HG02678 (cell line): ENCODE measurements at regions not wholly inside any gene's neighbourhood (a gene's known extent, or its start where the extent isn't known, plus 50 kb on each side); places are given as distances from the start of the nearest gene placed in this dataset.

ENCODE experiments used
- ATAC-seq: cut with Tn5 transposase; IDR thresholded peaks from one replicate; pipeline ENCODE4 v1.9.1; 2021; ENCODE audit warnings: mild to moderate bottlenecking, moderate library complexity; ENCODE audit not compliant: unreplicated experiment

- ATAC-seq: no peak
Observed at GRCh38 chr9:14471041-14471440, 157.1 kb upstream of the NFIB start.

DNA sequence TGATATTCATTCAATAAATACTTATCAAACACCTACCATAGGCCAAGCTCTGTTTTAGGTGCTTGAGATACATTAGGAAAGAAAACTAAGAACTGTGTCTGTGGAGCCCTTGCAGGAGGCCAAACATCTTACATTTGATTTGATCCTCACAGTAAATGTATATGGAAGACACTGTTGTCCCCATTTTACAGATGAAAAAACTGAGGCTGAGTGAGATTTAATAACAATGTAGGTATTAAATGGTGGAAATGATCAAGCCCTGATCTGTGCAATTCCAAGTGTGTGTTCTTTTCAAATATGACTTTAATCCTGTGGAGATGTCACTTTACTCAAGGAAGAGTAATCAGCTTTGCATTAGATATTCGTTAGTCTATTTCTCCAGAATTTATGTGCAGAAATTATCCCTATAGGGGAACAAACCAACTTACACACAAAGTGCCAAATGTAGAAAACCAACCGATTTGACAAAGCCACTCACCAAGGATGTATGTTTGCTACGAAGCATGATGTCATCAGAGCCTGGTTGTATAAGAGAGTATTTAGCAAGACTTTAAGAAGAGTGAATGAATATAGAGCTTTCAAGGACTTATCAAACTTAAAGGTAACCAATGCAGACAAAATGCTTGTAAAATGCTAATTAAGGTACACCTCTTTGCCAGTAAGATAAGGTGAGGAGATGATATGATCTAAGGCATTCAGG, 153.9 kb upstream of the NFIB start:
- no peak for ATAC-seq

- no peak for ATAC-seq
Observed at GRCh38 chr9:14466828-14467227, 152.9 kb upstream of the NFIB start.

GRCh38 chr9:14466429-14466818, 152.5 kb upstream of the NFIB start:
- ATAC-seq: no peak

GRCh38 chr9:14462950-14463349, 149.0 kb upstream of the NFIB start:
- ATAC-seq: no peak

DNA sequence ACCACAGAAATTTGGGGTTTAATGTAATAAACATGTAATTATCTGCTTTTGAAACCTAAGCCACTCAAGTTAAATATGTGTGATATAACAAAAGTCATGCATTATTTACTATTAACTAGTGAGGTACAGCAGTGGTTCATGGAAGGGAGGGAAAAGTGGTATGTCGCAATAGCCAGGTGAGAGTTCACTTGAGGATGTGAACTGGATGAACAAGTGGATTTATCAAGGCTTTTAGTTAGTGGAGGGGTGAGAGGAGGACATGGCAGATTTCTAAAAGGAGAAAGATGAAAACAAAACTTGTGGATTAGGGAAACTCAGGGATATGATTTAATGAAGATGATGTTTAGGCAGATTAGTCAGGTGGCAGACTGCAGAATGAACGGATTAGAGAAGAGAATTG, 141.3 kb upstream of the NFIB start:
- ATAC-seq: no peak

GRCh38 chr9:14453286-14453685, 139.3 kb upstream of the NFIB start:
- no peak for ATAC-seq

- no peak for ATAC-seq
Observed at GRCh38 chr9:14452539-14452938, 138.6 kb upstream of the NFIB start.

DNA sequence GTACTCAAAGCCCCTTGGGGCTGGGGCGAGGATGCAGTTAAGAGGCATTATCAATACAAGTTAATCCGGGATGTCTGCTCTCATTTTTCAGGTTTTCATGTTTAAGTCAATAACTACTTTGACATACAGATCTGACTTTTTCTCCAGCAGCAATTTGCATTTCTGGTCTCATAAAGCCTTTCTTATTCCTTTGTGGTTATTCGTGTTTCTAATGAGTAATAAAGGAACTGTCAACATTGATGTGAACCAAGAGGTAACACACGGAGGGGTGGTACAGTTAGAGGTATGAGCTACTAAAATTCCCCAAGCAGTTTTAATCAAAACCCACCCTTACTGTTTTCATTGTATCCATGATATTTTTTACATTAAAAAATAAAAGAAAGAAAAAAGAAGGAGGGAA, 138.0 kb upstream of the NFIB start:
- peak; percentile 74 for ATAC-seq

DNA sequence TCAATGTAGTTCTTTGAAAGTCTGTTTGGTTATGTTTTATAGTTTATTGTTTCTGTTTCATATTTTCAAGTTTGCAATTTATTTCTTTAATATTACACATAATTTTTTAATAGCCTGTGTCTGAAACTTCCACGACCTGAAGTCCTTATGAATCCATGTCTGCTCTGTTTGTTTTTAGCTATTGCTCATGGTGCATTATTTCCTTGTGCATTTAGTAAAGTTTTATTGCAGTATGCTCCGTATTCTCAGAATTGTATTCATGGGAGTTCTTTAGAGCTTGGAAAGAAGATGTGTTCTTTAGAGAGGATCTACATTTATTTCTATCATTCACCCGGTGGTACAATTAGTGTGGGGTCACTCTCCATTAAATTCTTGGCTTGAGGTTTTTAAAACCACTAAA, 133.2 kb upstream of the NFIB start:
- no peak for ATAC-seq

DNA sequence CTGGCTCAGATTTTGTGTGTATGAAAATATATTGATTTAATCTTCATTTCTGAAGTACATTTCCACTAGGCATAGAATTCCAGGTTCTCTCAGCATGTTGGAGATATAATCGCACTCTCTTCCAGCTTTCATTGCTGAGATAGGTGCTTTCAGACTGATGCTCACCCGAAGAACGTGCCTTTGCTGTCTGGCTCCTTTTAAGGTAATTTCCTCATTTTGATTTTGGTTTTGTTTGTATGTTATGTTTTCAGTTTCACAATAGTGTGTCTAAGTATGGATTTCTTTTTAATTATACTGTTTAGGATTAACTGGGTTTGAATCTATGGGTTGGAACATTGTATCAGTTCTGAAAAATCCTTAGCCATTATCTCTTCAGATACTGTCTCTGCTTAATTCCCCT, 132.0 kb upstream of the NFIB start:
- no peak for ATAC-seq

DNA sequence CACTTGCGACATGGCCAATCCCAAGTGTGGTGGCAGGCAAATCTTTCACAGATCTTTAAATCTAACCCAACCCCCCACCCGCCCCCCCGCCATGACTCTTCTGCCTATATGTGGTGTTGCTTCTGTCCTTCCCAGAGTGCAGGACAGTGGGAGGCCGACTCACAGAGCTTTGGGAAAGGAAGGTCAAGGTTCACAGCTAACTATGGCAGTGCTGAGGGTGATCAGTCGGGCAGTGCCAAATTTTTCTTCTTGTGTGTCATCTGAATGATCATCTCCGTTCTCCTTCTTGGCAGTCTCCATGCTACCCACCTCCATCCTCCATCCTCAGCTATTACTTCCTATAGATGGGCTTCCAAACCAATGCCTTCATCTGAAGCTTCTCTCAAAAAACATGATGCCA, 129.0 kb upstream of the NFIB start:
- ATAC-seq: no peak

DNA sequence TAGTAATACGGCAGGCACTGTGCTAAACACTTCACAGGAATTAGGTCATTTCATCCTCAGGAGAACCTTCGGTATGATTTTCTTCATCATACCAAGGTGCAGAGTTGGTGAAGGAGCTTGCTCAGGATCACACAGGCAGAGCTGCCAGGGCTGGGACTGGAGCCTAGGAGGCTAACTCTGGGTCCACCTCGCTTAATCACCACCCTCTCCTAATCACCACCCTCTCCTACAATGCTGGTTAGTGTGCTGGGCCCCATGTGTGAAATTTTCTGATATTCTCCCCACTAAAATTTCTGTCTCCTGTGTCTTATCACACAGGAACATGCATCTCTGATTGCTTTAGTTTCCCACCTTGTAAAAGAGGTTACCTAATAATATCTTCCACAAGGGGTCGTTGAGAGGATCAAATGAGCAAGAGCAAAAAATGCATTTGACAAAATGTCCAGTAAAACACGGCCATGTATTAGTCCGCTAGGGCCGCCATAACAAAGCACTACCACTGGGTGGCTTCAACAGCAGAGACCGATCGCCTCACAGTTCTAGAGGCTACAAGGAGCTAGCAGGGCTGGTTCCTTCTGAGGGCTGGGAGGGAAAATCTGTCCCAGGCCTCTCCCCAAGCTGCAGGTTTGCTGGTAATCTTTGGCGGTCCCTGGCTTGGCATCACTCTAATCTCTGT, 128.2 kb upstream of the NFIB start:
- ATAC-seq: peak; percentile 55

- ATAC-seq: no peak
Observed at GRCh38 chr9:14441115-14441514, 127.2 kb upstream of the NFIB start.

GRCh38 chr9:14440062-14440461, 126.1 kb upstream of the NFIB start:
- ATAC-seq: no peak

DNA sequence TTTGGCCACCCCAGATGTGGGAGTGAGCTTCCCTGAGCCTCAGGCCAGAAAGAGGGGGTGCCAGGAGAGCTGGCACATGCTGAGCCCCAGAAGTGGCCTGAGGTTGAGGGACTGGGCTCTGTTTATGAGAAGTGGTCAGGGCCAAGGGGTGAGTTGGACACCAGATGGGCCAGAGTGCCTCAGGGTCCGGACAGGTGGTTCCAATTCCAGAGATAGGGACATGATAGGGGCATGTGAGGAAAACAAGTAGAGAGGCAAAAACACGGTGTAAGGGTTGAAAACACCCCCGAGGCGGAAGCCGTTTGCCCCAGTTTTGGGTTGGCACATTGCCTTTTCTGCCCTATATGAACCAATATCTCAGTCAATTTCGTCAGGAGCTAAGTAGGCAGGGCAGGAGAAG, 125.6 kb upstream of the NFIB start:
- ATAC-seq: no peak

DNA sequence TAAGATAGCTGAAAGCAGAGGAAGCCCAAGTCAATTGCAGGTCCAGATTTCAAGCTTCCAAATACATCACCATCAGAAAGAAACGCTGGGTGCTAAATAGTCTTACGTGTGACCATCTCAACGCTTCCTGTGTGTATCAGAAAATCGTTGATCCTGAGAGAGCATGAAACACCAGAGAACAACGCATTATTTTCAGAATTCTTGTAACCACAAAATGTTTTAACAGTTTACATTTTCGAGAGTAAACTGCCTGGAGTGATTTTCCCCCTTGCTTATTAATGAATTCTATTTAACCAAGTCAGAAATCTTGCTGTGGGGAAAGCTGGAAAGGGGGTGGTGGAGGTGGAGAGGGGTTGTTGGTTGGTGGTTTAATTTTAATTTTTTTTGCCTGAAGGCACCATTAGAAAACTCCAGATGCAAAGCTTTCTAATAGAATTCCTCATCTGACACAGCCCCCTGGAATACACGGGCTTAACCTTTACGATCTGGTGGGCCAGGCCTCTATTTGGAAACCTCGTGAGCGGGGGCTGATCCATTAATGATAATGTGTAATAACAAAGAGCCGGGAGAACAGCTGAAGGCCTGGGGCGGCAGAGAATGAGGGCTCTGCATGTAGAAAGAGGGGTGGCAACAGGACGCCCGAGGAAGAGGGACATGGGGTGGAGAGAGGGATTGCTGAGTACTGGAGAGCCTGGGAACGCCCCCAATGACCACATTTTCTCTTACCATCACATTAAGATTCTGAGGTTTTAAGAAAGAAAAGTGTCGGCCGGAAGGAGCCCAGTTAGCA, 124.5 kb upstream of the NFIB start:
- ATAC-seq: no peak

DNA sequence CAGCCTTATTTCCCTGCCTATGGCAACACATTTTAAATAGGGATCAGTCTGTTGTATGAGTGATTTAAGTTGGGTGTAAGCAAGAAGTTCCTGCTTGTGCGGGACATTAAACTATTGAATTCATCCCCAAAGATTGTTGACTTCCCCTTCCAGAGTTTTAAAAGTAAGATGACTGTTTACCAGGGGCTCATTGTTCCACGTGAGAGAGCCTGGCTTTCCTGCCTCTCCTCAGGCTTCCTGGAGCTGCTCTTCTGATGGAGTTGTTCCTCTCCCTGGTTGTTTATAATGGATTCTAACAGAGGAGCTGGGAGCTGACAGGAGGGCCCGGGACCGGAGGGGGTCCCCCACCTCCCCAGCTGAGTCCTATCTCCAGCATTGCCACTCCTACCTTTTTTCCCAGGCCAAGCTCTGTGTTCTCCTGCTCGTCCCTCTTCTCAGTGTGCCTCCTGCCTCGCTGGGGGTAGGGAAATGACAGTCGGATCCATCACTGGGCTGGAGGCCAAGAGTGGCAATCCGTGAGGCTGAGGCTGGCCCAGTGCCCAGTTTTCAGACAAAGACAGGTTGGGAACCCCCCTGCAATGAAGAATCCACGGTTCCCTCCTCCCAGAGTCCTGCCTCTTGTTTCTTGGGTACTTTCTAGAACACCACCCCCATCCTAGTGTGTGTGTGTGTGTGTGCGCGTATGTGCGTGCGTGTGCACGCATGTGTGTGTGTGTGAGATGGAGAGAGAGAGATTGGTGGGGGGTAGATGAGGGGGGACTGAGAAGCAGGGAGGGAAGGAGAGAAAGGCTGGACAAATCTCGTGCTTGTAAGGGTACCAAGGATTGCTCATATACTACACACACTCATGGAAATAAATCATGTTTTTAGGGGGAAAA, 123.7 kb upstream of the NFIB start:
- ATAC-seq: no peak

- ATAC-seq: no peak
Observed at GRCh38 chr9:14435871-14436270, 121.9 kb upstream of the NFIB start.

DNA sequence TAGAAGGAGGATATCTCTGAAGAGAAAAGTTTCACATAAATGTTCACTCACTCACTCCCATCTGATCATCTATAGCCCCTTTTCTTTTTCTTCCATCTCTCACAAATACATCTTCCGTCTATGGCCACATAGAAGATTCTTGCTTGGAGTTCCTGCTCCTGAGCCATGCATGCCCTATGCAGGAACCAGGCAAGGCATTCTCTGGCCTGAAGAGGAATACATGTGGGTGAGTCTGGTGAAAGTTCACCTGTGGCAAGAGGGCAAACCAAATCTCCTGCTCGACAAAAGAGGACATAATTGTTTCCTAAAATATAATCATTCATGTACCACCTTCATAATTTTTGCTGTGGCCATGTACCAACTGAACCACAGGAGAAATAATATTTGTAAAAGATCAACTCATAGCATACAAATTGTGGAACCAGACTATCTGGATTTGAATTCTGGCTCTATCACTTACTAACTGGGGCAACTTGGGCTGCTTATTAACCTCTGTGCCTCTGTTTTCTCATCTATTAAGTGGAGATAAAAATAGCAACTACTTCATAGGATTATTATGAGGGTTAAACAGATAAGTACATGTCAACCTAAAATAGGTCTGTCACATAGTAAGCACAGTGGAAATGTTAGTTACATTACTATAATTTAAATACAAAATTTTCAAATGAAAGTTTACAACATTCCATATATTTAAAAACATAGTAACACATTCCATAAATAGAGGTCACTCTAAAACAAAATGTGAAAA, 121.2 kb upstream of the NFIB start:
- no peak for ATAC-seq

DNA sequence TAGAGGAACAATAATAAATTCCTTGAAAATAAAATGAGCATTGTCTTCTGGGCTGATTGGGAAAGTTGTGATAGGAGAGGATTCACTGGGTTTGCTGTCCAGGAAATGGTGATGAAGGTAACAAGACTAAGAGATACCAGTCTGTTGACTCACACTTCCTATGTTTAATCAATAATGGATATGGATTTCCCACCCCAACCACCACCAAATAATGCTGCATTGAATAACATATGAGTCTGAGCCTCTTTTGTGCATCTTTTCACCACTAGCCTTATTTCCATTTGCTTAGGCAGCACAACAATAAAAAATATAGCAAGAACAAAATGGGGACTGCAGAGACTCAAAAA, 120.2 kb upstream of the NFIB start:
- no peak for ATAC-seq
